ENCODE measurements at regions not wholly inside any gene's neighbourhood (a gene's known extent, or its start where the extent isn't known, plus 50 kb on each side); places are given as distances from the start of the nearest gene placed in this dataset.

- DNase-seq (ENCODE audit: extremely low spot score), result no peak
- CTCF ChIA-PET, result no interaction called here
- TF ChIP-seq CTCF (IDR thresholded peaks at IDR 0.05; ENCODE audit: control extremely low read depth, extremely low read depth, low read depth, missing control alignments), result no peak
- POLR2A ChIA-PET, result no interaction called here
These were observed 108.3 kb upstream of the CNTNAP2 start for GRCh38 chr7:146008293-146008692.

- no peak for DNase-seq (ENCODE audit: extremely low spot score)
- CTCF ChIA-PET, result no interaction called here
- no peak for TF ChIP-seq CTCF (IDR thresholded peaks at IDR 0.05; ENCODE audit: control extremely low read depth, extremely low read depth, low read depth, missing control alignments)
- POLR2A ChIA-PET, result no interaction called here
These were observed 111.8 kb upstream of the CNTNAP2 start for GRCh38 chr7:146004805-146005204.

- DNase-seq (ENCODE audit: extremely low spot score), result no peak
- CTCF ChIA-PET, result no interaction called here
- POLR2A ChIA-PET, result no interaction called here
- TF ChIP-seq CTCF (IDR thresholded peaks at IDR 0.05; ENCODE audit: control extremely low read depth, extremely low read depth, low read depth, missing control alignments), result no peak
These were observed 114.0 kb upstream of the CNTNAP2 start for GRCh38 chr7:146002431-146003078.

- POLR2A ChIA-PET, result no interaction called here
- DNase-seq (ENCODE audit: extremely low spot score), result no peak
- CTCF ChIA-PET, result no interaction called here
- TF ChIP-seq CTCF (IDR thresholded peaks at IDR 0.05; ENCODE audit: control extremely low read depth, extremely low read depth, low read depth, missing control alignments), result no peak
These were observed 114.6 kb upstream of the CNTNAP2 start for GRCh38 chr7:146002008-146002407.

GRCh38 chr7:146000882-146001281 lies 115.7 kb upstream of the CNTNAP2 start:
- TF ChIP-seq CTCF (IDR thresholded peaks at IDR 0.05; ENCODE audit: control extremely low read depth, extremely low read depth, low read depth, missing control alignments), result no peak
- no peak for DNase-seq (ENCODE audit: extremely low spot score)
- CTCF ChIA-PET, result no interaction called here
- POLR2A ChIA-PET, result no interaction called here

- ChIA-PET CTCF (no interaction called here), POLR2A (no interaction called here)
- TF ChIP-seq CTCF (IDR thresholded peaks at IDR 0.05; ENCODE audit: control extremely low read depth, extremely low read depth, low read depth, missing control alignments), result no peak
These were observed 127.1 kb upstream of the CNTNAP2 start for GRCh38 chr7:145989469-145989868.

More at GRCh38 chr7:145989469-145989868, 127.1 kb upstream of the CNTNAP2 start:
- DNase-seq (ENCODE audit: extremely low spot score), result no peak

All from GM10248 (cell line).